ENCODE measurements at regions not wholly inside any gene's neighbourhood (a gene's known extent, or its start where the extent isn't known, plus 50 kb on each side); places are given as distances from the start of the nearest gene placed in this dataset.

DNA sequence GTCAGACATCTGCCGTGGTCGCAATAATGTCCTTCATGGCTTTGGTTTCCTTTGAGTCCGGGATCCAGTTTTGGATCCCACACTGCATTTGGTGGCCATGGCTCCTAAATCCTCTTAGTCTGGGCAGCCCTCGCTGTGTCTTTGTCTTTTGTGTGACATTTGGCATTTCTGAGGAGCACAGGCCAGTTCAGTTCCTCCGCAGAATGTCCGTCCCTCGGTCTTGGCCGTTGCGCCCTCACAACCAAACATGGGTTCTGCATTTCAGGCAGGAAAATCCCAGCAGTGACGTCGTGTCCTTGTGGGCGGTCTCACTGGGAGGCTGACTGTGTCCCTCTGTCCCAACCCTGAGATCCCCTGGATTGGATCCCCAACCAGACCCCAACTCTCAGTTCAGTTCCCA is 172.9 kb upstream of the PPP1R26 start:
- TF ChIP-seq, protein P1, sequence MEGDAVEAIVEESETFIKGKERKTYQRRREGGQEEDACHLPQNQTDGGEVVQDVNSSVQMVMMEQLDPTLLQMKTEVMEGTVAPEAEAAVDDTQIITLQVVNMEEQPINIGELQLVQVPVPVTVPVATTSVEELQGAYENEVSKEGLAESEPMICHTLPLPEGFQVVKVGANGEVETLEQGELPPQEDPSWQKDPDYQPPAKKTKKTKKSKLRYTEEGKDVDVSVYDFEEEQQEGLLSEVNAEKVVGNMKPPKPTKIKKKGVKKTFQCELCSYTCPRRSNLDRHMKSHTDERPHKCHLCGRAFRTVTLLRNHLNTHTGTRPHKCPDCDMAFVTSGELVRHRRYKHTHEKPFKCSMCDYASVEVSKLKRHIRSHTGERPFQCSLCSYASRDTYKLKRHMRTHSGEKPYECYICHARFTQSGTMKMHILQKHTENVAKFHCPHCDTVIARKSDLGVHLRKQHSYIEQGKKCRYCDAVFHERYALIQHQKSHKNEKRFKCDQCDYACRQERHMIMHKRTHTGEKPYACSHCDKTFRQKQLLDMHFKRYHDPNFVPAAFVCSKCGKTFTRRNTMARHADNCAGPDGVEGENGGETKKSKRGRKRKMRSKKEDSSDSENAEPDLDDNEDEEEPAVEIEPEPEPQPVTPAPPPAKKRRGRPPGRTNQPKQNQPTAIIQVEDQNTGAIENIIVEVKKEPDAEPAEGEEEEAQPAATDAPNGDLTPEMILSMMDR (IDR thresholded peaks at IDR 0.05), result no peak
- TF ChIP-seq POLR2A (IDR thresholded peaks at IDR 0.05), result no peak
- TF ChIP-seq EP300 (IDR thresholded peaks at IDR 0.05), result no peak
